ENCODE measurements at regions not wholly inside any gene's neighbourhood (a gene's known extent, or its start where the extent isn't known, plus 50 kb on each side); places are given as distances from the start of the nearest gene placed in this dataset.
A peak's percentile ranks its signal among the peaks of the same experiment; 100 is the strongest.

- Histone ChIP-seq H3K9me3 (ENCODE audit: control insufficient read depth, low read length) (no peaks in the 10 kb centered on the region), H3K27me3 (ENCODE audit: control insufficient read depth, insufficient read depth, low read length, poor library complexity, severe bottlenecking) (no peaks in the 10 kb centered on the region), H3K36me3 (ENCODE audit: control insufficient read depth, insufficient read depth, low read length) (no peaks in the 10 kb centered on the region), H3K27ac (ENCODE audit: low read depth, low read length) (no peak overlapping the region), H3K4me1 (ENCODE audit: control insufficient read depth, insufficient read depth, low read length) (no peaks in the 10 kb centered on the region), H3K4me3 (ENCODE audit: low read length) (no peak overlapping the region), H3K9ac (ENCODE audit: extremely low read depth, low read length, poor library complexity, severe bottlenecking) (no peak overlapping the region)
- Mint-ChIP-seq H3K9me3 (no peaks in the 10 kb centered on the region), H3K27ac (no peak overlapping the region), H3K36me3 (ENCODE audit: low read depth) (no peaks in the 10 kb centered on the region), H3K4me1 (no peaks in the 10 kb centered on the region), H3K4me3 (no peak overlapping the region), H3K27me3 (ENCODE audit: insufficient read depth) (no peaks in the 10 kb centered on the region)
- no peak for TF ChIP-seq CTCF (conservative IDR thresholded peaks at IDR 0.05)
- no peak for DNase-seq
- WGBS, 2 experiments (ENCODE audit: insufficient coverage in 1 of 2, insufficient read length in 1 of 2): 85% methylated on average over 4 of the region's 4 CpGs; no CpG with 5 or more reads in 1 of the 2 experiments
Observed at GRCh38 chr17:13197586-13197985, 179.8 kb upstream of the ELAC2 start.

- DNase-seq: no peak
- no peaks in the 10 kb centered on the region for H3K36me3 ChIP-seq (ENCODE audit: control insufficient read depth, insufficient read depth, low read length)
- no peaks in the 10 kb centered on the region for H3K9me3 ChIP-seq (ENCODE audit: control insufficient read depth, low read length)
- Mint-ChIP-seq H3K4me1 (no peaks in the 10 kb centered on the region), H3K27me3 (ENCODE audit: insufficient read depth) (no peaks in the 10 kb centered on the region), H3K4me3 (no peak overlapping the region), H3K36me3 (ENCODE audit: low read depth) (no peaks in the 10 kb centered on the region), H3K27ac (no peak overlapping the region), H3K9me3 (peaks cover 4% of the 10 kb centered on the region)
- H3K9ac ChIP-seq (ENCODE audit: extremely low read depth, low read length, poor library complexity, severe bottlenecking): no peak overlapping the region
- H3K4me3 ChIP-seq (ENCODE audit: low read length): no peak overlapping the region
- no peaks in the 10 kb centered on the region for H3K27me3 ChIP-seq (ENCODE audit: control insufficient read depth, insufficient read depth, low read length, poor library complexity, severe bottlenecking)
- WGBS, 2 experiments (ENCODE audit: insufficient coverage in 1 of 2, insufficient read length in 1 of 2): 86 to 100% methylated on average over 1 to 2 of the region's 2 CpGs
- no peak overlapping the region for H3K27ac ChIP-seq (ENCODE audit: low read depth, low read length)
- no peak for TF ChIP-seq CTCF (conservative IDR thresholded peaks at IDR 0.05)
- H3K4me1 ChIP-seq (ENCODE audit: control insufficient read depth, insufficient read depth, low read length): no peaks in the 10 kb centered on the region
Observed at GRCh38 chr17:13194887-13195286, 177.1 kb upstream of the ELAC2 start.

- Histone ChIP-seq H3K4me3 (ENCODE audit: low read length) (no peak overlapping the region), H3K9me3 (ENCODE audit: control insufficient read depth, low read length) (no peaks in the 10 kb centered on the region), H3K9ac (ENCODE audit: extremely low read depth, low read length, poor library complexity, severe bottlenecking) (no peak overlapping the region), H3K27me3 (ENCODE audit: control insufficient read depth, insufficient read depth, low read length, poor library complexity, severe bottlenecking) (no peaks in the 10 kb centered on the region), H3K27ac (ENCODE audit: low read depth, low read length) (no peak overlapping the region), H3K36me3 (ENCODE audit: control insufficient read depth, insufficient read depth, low read length) (no peaks in the 10 kb centered on the region), H3K4me1 (ENCODE audit: control insufficient read depth, insufficient read depth, low read length) (no peaks in the 10 kb centered on the region)
- Mint-ChIP-seq H3K4me1 (no peaks in the 10 kb centered on the region), H3K27ac (no peak overlapping the region), H3K27me3 (ENCODE audit: insufficient read depth) (no peaks in the 10 kb centered on the region), H3K36me3 (ENCODE audit: low read depth) (no peaks in the 10 kb centered on the region), H3K4me3 (no peak overlapping the region), H3K9me3 (no peaks in the 10 kb centered on the region)
- peak; percentile 44 for TF ChIP-seq CTCF (conservative IDR thresholded peaks at IDR 0.05)
- 86 to 91% methylated on average over 2 to 4 of the region's 4 CpGs for WGBS, 2 experiments (ENCODE audit: insufficient coverage in 1 of 2, insufficient read length in 1 of 2)
- peak; percentile 73 for DNase-seq
Observed at GRCh38 chr17:13182854-13183253, 165.0 kb upstream of the ELAC2 start.
